ENCODE measurements at regions not wholly inside any gene's neighbourhood (a gene's known extent, or its start where the extent isn't known, plus 50 kb on each side); places are given as distances from the start of the nearest gene placed in this dataset.
"Not testable (repeated sequence)": the region's sequence is repeated elsewhere in the genome, so short reads cannot be mapped to it uniquely, and the experiment has no call there.

DNA sequence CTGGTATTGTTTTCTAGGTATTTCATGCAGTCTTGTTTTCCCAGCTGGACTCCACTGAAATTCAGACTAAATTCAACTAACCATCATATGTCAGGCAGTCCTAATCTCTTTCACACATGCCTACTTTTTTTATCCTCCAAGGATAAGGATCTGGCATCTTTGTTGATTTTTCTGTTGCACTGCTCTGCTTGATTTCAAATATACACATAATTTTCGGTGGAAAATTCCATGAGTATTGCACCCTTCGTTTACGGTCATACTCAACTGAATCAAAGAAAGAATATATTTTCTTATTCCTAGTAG, 64.8 kb upstream of the UNC93A start:
- intact Hi-C loops (cut with DNase I, micrococcal nuclease): no loop called here
- ATAC-seq (no peak), DNase-seq (no peak)

- intact Hi-C loops (cut with DNase I, micrococcal nuclease): no loop called here
- no peak for DNase-seq
- ATAC-seq: no peak
Measured at GRCh38 chr6:167226791-167227190, 64.3 kb upstream of the UNC93A start.

GRCh38 chr6:167227984-167228383, 63.1 kb upstream of the UNC93A start:
- intact Hi-C loops (cut with DNase I, micrococcal nuclease): no loop called here
- ATAC-seq (no peak), DNase-seq (no peak)

DNA sequence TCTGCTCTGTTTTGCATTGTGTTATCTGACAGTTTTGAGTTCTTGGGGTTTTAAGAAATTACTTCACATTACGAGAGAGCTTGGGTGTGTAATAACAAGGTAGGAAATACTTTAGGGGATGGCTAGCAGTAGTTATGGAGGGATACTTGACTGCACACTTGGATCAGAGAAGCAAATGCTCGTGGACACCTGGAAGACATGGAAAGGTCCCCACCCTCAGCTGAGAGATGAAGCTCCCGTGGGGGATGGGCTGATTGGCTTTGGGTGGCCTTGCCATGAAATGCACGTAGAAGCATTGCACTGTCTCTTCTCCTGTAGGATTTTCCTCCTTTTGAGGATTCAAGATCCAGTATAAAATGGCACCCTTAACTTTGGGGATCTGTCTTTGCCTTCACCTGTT, 61.5 kb upstream of the UNC93A start:
- DNase-seq (no peak), ATAC-seq (no peak)
- intact Hi-C loops (cut with DNase I, micrococcal nuclease): no loop called here

- intact Hi-C loops (cut with DNase I, micrococcal nuclease): no loop called here
- ATAC-seq: no peak
- no peak for DNase-seq
Measured at GRCh38 chr6:167230288-167230687, 60.8 kb upstream of the UNC93A start.

DNA sequence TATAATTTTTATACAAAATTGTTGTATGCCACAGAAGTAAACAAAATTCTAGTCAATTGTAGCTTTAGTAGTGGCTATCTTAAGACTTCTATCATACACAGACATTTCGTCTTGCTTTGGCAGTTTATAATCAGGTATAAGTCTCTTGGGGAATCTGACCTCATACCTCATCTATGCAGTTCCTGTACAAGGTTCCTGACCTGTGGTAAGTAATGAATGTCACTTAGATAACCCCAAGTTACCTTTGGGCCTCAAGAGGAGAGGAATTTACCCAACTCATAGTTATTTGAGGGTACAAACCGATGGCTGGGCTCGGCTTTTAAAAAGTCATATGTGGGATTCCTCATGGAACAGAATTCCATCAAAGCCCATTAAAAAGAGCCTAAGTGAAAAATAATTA, 58.8 kb upstream of the UNC93A start:
- ATAC-seq (no peak), DNase-seq (no peak)
- intact Hi-C loops (cut with DNase I, micrococcal nuclease): no loop called here

- DNase-seq (no peak), ATAC-seq (no peak)
- intact Hi-C loops (cut with DNase I, micrococcal nuclease): no loop called here
Measured at GRCh38 chr6:167233490-167233889, 57.6 kb upstream of the UNC93A start.

GRCh38 chr6:167234576-167234975, 56.5 kb upstream of the UNC93A start:
- ATAC-seq: peak; percentile 34
- intact Hi-C loops (cut with DNase I, micrococcal nuclease); DNase-seq: not testable (repeated sequence)

DNA sequence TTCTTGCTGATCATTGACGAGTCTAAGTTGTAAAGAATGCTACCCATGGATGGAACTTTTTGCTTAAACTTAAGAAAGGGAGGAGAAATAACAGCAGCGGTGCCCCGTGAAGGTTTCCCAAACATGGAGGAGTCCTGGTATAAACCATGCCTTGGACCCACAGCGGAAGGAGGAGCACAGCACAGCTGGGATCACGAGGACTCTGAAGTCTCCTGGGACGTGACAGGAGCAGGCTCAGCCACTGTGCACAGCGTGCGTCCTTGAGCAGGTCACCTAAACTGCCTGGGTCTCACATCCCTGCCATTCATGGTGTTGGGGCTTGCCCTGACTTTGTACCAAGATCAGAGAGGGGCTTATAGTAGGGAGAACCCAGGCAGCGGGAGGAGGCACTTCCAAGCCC, 56.1 kb upstream of the UNC93A start:
- intact Hi-C loops (cut with DNase I, micrococcal nuclease): no loop called here
- no peak for DNase-seq
- ATAC-seq: no peak

GRCh38 chr6:167235421-167236238, 55.5 kb upstream of the UNC93A start:
- intact Hi-C loops (cut with DNase I, micrococcal nuclease): no loop called here
- ATAC-seq (no peak), DNase-seq (no peak)

GRCh38 chr6:167236239-167236571, 54.9 kb upstream of the UNC93A start:
- DNase-seq: no peak
- ATAC-seq: no peak
- intact Hi-C loops (cut with DNase I, micrococcal nuclease): no loop called here

DNA sequence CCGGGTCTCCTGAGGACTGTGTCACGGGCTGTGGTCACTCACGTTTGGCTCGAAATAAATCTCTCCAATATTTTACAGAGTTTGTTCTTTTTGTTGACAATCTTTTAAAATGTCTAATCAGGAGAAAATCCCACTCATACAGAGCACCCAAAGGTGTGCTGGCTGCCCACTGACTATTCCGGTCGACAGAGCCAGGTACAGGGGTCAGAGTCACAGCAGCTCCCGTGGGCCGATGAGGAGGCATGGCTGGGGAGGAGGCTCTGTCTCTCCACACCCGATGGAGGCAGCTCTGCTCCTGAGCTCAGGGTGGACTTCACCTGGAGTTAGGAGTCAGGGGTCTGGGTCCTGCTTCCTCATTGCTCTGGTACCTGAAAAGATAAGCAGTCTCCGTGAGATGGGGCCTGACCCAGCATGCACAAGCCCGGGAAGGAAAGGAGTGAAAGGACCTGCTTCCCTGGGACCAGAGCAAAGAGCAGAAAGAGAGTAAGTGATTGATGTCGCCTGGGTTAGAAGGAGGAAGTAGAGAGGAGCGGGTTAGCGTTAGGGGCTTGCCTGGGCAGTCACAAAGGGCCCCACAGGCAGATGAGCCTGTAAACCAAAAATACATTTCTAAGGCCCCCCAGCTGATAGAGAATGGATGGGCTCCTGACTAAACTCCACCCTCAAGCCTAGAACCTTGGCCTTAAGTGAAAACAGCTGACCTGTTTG, 53.5 kb upstream of the UNC93A start:
- ATAC-seq (no peak), DNase-seq (no peak)
- intact Hi-C loops (cut with DNase I, micrococcal nuclease): no loop called here

GRCh38 chr6:167238146-167238693, 52.9 kb upstream of the UNC93A start:
- intact Hi-C loops (cut with DNase I, micrococcal nuclease): no loop called here
- ATAC-seq: no peak
- no peak for DNase-seq

DNA sequence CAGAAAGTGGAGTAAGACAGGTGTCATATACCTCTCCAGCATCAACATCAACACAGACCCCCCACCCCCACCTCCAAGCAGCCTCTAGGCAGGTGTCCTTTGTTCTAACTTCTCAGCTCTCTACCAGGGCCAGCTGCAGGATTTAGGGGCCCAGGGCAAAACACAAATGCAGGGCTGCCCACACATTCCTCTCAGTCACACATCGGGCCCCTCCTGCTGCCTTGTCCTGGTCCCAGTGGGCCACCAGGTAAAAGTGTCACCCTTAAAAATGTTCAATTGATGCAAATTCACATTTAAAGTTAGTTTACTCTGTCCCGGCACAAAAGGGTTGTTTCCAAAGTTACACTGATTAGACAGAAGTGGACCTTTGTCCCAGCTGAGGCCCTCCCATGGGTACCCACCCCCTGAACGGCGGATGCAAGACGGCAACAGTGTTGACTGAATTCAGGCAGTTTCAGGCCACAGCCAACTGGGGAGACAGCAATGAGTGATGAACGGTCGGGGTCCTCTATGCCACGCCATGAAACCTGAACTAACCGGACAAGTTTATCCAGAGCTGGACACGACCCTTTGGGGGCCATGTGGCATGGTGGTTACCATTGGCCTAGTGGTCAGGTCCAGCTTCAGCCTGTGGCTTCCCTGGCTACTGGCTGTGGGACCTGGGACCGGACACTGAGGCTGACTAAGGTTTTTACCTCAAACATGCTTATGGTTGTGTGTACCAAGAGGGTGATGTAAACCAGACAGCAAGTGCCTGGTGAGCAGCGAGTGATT, 52.2 kb upstream of the UNC93A start:
- ATAC-seq: no peak
- DNase-seq: no peak
- intact Hi-C loops (cut with DNase I, micrococcal nuclease): no loop called here

- ATAC-seq; DNase-seq; intact Hi-C loops (cut with DNase I, micrococcal nuclease): not testable (repeated sequence)
Measured at GRCh38 chr6:167239470-167239869, 51.6 kb upstream of the UNC93A start.

DNA sequence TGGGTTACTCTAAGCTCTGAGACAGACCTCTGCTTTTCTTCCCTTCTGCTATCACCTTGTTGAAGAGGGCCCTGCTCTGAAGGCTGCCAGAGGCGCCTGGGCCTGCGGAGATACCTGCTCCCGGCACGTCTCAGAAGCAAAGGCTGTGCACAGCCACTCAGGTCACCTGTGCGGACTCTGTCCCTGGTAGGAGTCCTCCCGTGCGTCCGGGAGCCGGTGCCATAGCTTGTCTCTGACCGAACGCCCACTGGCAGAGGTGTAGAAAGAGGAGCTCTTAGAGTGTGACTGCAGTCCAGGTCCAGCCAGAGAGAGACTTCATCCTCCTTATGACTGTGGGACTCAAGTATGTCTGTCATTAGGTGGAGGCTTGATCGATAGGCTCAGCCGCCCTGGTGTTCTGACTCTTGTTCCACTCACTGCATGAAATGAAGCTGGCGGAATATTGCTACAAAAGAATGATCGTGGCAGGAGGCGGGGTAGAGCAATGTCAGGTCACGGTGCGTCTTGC, 51.0 kb upstream of the UNC93A start:
- intact Hi-C loops (cut with DNase I, micrococcal nuclease): no loop called here
- DNase-seq: no peak
- no peak for ATAC-seq
